B cell (primary cell): ENCODE measurements at regions not wholly inside any gene's neighbourhood (a gene's known extent, or its start where the extent isn't known, plus 50 kb on each side); places are given as distances from the start of the nearest gene placed in this dataset.

Experiments
- ATAC-seq: fragments of 200-7000 bp; cut with Tn5 transposase; one replicate; pipeline ENCODE4 v1.10.0; 2021; ENCODE audit warnings: low read depth, mild to moderate bottlenecking, moderate number of reproducible peaks, moderate library complexity
- CTCF ChIA-PET: fragments of 350-600 bp; sonication (Branson Sonifier 250); formaldehyde crosslinking; loops from one replicate; lab custom pipeline; 2021; ENCODE audit warnings: antibody characterized with exemption, inconsistent platforms; lab: Charles Lee
- POLR2A ChIA-PET: fragments of 350-600 bp; sonication (Branson Sonifier 250); formaldehyde crosslinking; loops from one replicate; lab custom pipeline; 2021; ENCODE audit warnings: antibody characterized with exemption; lab: Charles Lee
- DNase-seq: peaks from one replicate; pipeline ENCODE4 v3.0.0; 2013
- H2AFZ ChIP-seq: 2 replicates; pipeline ENCODE4 v1.6.1; 2012; ENCODE audit warnings: mild to moderate bottlenecking, low read depth, low read length; ENCODE audit not compliant: insufficient read depth, poor library complexity, severe bottlenecking
- H3K27ac ChIP-seq, 2 donors: 1 replicate in 1 of 2; 2 replicates in 1 of 2; pipeline ENCODE4 v1.5.1; 2012 to 2013; ENCODE audit warnings: low read length in 2 of 2, mild to moderate bottlenecking in 2 of 2, moderate library complexity in 1 of 2
- H3K27me3 ChIP-seq, 4 experiments: fragments of 200-600 bp in 1 of 4; sonication (generic) in 1 of 4; replicated peaks in 1 of 4; 1 replicate in 2 of 4; 2 replicates in 2 of 4; pipeline versions ENCODE4 v1.6.1 to v1.7.0; 2013 to 2016; ENCODE audit warnings: low read length in 3 of 4, mild to moderate bottlenecking in 2 of 4, mixed read lengths in 1 of 4, moderate library complexity in 1 of 4; ENCODE audit not compliant: insufficient read depth in 4 of 4, control insufficient read depth in 3 of 4; ENCODE audit errors: control extremely low read depth in 1 of 4
- H3K36me3 ChIP-seq, 2 experiments: replicated peaks in 1 of 2; 1 replicate in 1 of 2; 2 replicates in 1 of 2; pipeline versions ENCODE4 v1.6.1 to v1.7.1; 2013; ENCODE audit warnings: low read length in 1 of 2; ENCODE audit not compliant: insufficient read depth in 2 of 2, control insufficient read depth in 1 of 2; ENCODE audit errors: control extremely low read depth in 1 of 2, extremely low read depth in 1 of 2
- H3K4me1 ChIP-seq, 2 donors: fragments of 200-600 bp in 1 of 2; sonication (generic) in 1 of 2; 1 replicate in 1 of 2; 2 replicates in 1 of 2; pipeline versions ENCODE4 v1.5.1 to v1.6.1; 2013 to 2017; ENCODE audit warnings: low read length in 2 of 2; ENCODE audit not compliant: control insufficient read depth in 2 of 2, insufficient read depth in 2 of 2
- H3K4me2 ChIP-seq: replicated peaks from 2 replicates; pipeline ENCODE3; 2012; ENCODE audit warnings: mild to moderate bottlenecking, low read depth, low read length; ENCODE audit not compliant: poor library complexity, severe bottlenecking
- H3K4me3 ChIP-seq, 5 experiments: fragments of 200-600 bp in 1 of 5; sonication (generic) in 1 of 5; 1 replicate in 3 of 5; 2 replicates in 2 of 5; pipeline versions ENCODE4 v1.5.1 to v1.7.0; 2011 to 2016; ENCODE audit warnings: low read length in 4 of 5, mild to moderate bottlenecking in 4 of 5, low read depth in 2 of 5, control low read depth in 1 of 5, moderate library complexity in 1 of 5; ENCODE audit not compliant: insufficient read depth in 1 of 5; ENCODE audit errors: control extremely low read depth in 1 of 5, extremely low read depth in 1 of 5
- H3K79me2 ChIP-seq: fragments of 200-600 bp; sonication (generic); one replicate; pipeline ENCODE4 v1.6.0; 2016; ENCODE audit warnings: low read length; ENCODE audit not compliant: control insufficient read depth, insufficient read depth
- H3K9ac ChIP-seq: fragments of 200-600 bp; sonication (generic); 2 replicates; pipeline ENCODE4 v1.6.1; 2017; ENCODE audit warnings: mild to moderate bottlenecking, low read length, moderate library complexity
- H3K9me3 ChIP-seq, 3 donors: one replicate each; pipeline versions ENCODE4 v1.6.1 to v1.7.1; 2013; ENCODE audit warnings: low read length in 2 of 3; ENCODE audit not compliant: control insufficient read depth in 2 of 3, insufficient read depth in 1 of 3; ENCODE audit errors: control extremely low read depth in 1 of 3
- H4K20me1 ChIP-seq: 2 replicates; pipeline ENCODE4 v1.6.0; 2012; ENCODE audit warnings: mild to moderate bottlenecking, low read length; ENCODE audit not compliant: insufficient read depth, control insufficient read depth, poor library complexity, severe bottlenecking
- H3K27ac Mint-ChIP-seq: one replicate; pipeline ENCODE4 v1.8.0; 2021; ENCODE audit warnings: mixed read lengths
- H3K27me3 Mint-ChIP-seq: one replicate; pipeline ENCODE4 v1.8.0; 2021; ENCODE audit warnings: mixed read lengths
- H3K4me1 Mint-ChIP-seq: one replicate; pipeline ENCODE4 v1.8.0; 2021; ENCODE audit warnings: mixed read lengths
- H3K4me3 Mint-ChIP-seq: one replicate; pipeline ENCODE4 v1.8.0; 2021; ENCODE audit warnings: mixed read lengths
- H3K9me3 Mint-ChIP-seq: one replicate; pipeline ENCODE4 v1.8.0; 2022; ENCODE audit warnings: mixed read lengths; ENCODE audit not compliant: insufficient read depth
- CTCF ChIP-seq: fragments of 200-600 bp; IDR thresholded peaks from one replicate; pipeline ENCODE4 v1.8.0; 2022; ENCODE audit warnings: antibody characterized with exemption, mild to moderate bottlenecking
- EZH2 ChIP-seq: IDR thresholded peaks from 2 replicates; pipeline ENCODE4 v1.6.1; 2012; ENCODE audit warnings: borderline replicate concordance, low read depth, mild to moderate bottlenecking, moderate library complexity, low read length; ENCODE audit not compliant: insufficient read depth, poor library complexity, severe bottlenecking
- WGBS: methylation state at CpG from one replicate; pipeline ENCODE4 v1.1.5; 2013; ENCODE audit warnings: missing lambda C conversion rate; ENCODE audit not compliant: insufficient coverage; 5-methylcytosine and 5-hydroxymethylcytosine counted together
- intact Hi-C: fragments of 100-400 bp; cut with micrococcal nuclease; formaldehyde crosslinking; loops from one replicate; pipeline ENCODE4 v1.10.0; 2022

- no peaks in the 10 kb centered on the region for H4K20me1 ChIP-seq
- WGBS = 83% methylated on average over 1 of the region's 4 CpGs
- no peak overlapping the region for H3K4me2 ChIP-seq
- no peak overlapping the region for H3K27ac ChIP-seq
- ChIA-PET POLR2A (no interaction called here), CTCF (no interaction called here)
- H3K9me3 Mint-ChIP-seq = no peaks in the 10 kb centered on the region
- no peak overlapping the region for H3K9ac ChIP-seq
- H3K4me3 Mint-ChIP-seq = no peak overlapping the region
- H3K4me3 ChIP-seq = no peak overlapping the region
- ATAC-seq (no peak), DNase-seq (no peak)
- no peak overlapping the region for H3K27ac Mint-ChIP-seq
- TF ChIP-seq EZH2 (no peak), CTCF (no peak)
- no peaks in the 10 kb centered on the region for H3K79me2 ChIP-seq
- H3K4me1 ChIP-seq = no peaks in the 10 kb centered on the region
- peaks cover 0 to 4% (median 0%) of the 10 kb centered on the region in 3 donors for H3K9me3 ChIP-seq
- H3K27me3 ChIP-seq = no peaks in the 10 kb centered on the region
- H3K4me1 Mint-ChIP-seq = no peaks in the 10 kb centered on the region
- peaks cover 9% of the 10 kb centered on the region for H3K27me3 Mint-ChIP-seq
- intact Hi-C loops = no loop called here
- no peak overlapping the region for H2AFZ ChIP-seq
- no peaks in the 10 kb centered on the region for H3K36me3 ChIP-seq
Measured at GRCh38 chr5:126096442-126097006, 326.7 kb upstream of the GRAMD2B start.

GRCh38 chr5:126097876-126098275 lies 325.3 kb upstream of the GRAMD2B start:
- ChIA-PET POLR2A (no interaction called here), CTCF (no interaction called here)
- DNase-seq (no peak), ATAC-seq (no peak)
- Histone ChIP-seq H2AFZ (no peak overlapping the region), H3K4me1 (no peaks in the 10 kb centered on the region), H3K36me3 (no peaks in the 10 kb centered on the region), H3K9me3 (peaks cover 0 to 4% (median 0%) of the 10 kb centered on the region in 3 donors), H3K79me2 (no peaks in the 10 kb centered on the region), H3K27me3 (no peaks in the 10 kb centered on the region), H3K4me2 (no peak overlapping the region), H4K20me1 (no peaks in the 10 kb centered on the region), H3K27ac (no peak overlapping the region), H3K9ac (no peak overlapping the region), H3K4me3 (no peak overlapping the region)
- intact Hi-C loops = no loop called here
- no peak overlapping the region for H3K4me3 Mint-ChIP-seq
- H3K27me3 Mint-ChIP-seq = peaks cover 12% of the 10 kb centered on the region
- no peaks in the 10 kb centered on the region for H3K4me1 Mint-ChIP-seq
- no peak overlapping the region for H3K27ac Mint-ChIP-seq
- TF ChIP-seq CTCF (no peak), EZH2 (no peak)
- no peaks in the 10 kb centered on the region for H3K9me3 Mint-ChIP-seq
- no CpG with 5 or more reads among the region's 1 CpG for WGBS
